IPS-18c (cell line): ENCODE measurements at regions not wholly inside any gene's neighbourhood (a gene's known extent, or its start where the extent isn't known, plus 50 kb on each side); places are given as distances from the start of the nearest gene placed in this dataset.

ENCODE experiments used
- H3K4me3 ChIP-seq: 2 replicates; pipeline ENCODE4 v1.7.0; 2013; ENCODE audit warnings: low read depth, mild to moderate bottlenecking, low read length, moderate library complexity; ENCODE audit not compliant: insufficient read depth
- H3K9me3 ChIP-seq: one replicate; pipeline ENCODE4 v1.6.1; 2013; ENCODE audit warnings: mild to moderate bottlenecking, low read length, moderate library complexity; ENCODE audit not compliant: control insufficient read depth, insufficient read depth

- Histone ChIP-seq H3K9me3 (no peaks in the 10 kb centered on the region), H3K4me3 (no peak overlapping the region)
Observed at GRCh38 chr4:178672512-178672911, 1230.3 kb upstream of the AGA start.

- Histone ChIP-seq H3K9me3 (no peaks in the 10 kb centered on the region), H3K4me3 (no peak overlapping the region)
Observed at GRCh38 chr4:178681871-178682270, 1239.6 kb upstream of the AGA start.

GRCh38 chr4:178689926-178690325 lies 1247.7 kb upstream of the AGA start:
- Histone ChIP-seq H3K9me3 (no peaks in the 10 kb centered on the region), H3K4me3 (no peak overlapping the region)

GRCh38 chr4:178693816-178694215 lies 1251.6 kb upstream of the AGA start:
- no peaks in the 10 kb centered on the region for H3K9me3 ChIP-seq
- no peak overlapping the region for H3K4me3 ChIP-seq

- no peak overlapping the region for H3K4me3 ChIP-seq
- no peaks in the 10 kb centered on the region for H3K9me3 ChIP-seq
Observed at GRCh38 chr4:178696515-178696914, 1254.3 kb upstream of the AGA start.

GRCh38 chr4:178712486-178712885 lies 1270.2 kb upstream of the AGA start:
- Histone ChIP-seq H3K9me3 (no peaks in the 10 kb centered on the region), H3K4me3 (no peak overlapping the region)

GRCh38 chr4:178738026-178738425 lies 1295.8 kb upstream of the AGA start:
- no peak overlapping the region for H3K4me3 ChIP-seq
- peaks cover under 1% of the 10 kb centered on the region for H3K9me3 ChIP-seq

- peaks cover 2% of the 10 kb centered on the region for H3K9me3 ChIP-seq
- H3K4me3 ChIP-seq, result no peak overlapping the region
Observed at GRCh38 chr4:178745203-178745602, 1303.0 kb upstream of the AGA start.

- Histone ChIP-seq H3K4me3 (no peak overlapping the region), H3K9me3 (no peaks in the 10 kb centered on the region)
Observed at GRCh38 chr4:178752954-178753525, 1310.8 kb upstream of the AGA start.

GRCh38 chr4:178778496-178778895 lies 1336.3 kb upstream of the AGA start:
- Histone ChIP-seq H3K9me3 (no peaks in the 10 kb centered on the region), H3K4me3 (no peak overlapping the region)

- Histone ChIP-seq H3K9me3 (no peaks in the 10 kb centered on the region), H3K4me3 (no peak overlapping the region)
Observed at GRCh38 chr4:178781779-178782178, 1339.5 kb upstream of the AGA start.

GRCh38 chr4:178784491-178784890 lies 1342.3 kb upstream of the AGA start:
- no peaks in the 10 kb centered on the region for H3K9me3 ChIP-seq
- H3K4me3 ChIP-seq, result no peak overlapping the region

- H3K9me3 ChIP-seq, result no peaks in the 10 kb centered on the region
Observed at GRCh38 chr4:178789279-178789678, 1347.0 kb upstream of the AGA start.

GRCh38 chr4:178799204-178799603 lies 1357.0 kb upstream of the AGA start:
- H3K9me3 ChIP-seq, result no peaks in the 10 kb centered on the region
- no peak overlapping the region for H3K4me3 ChIP-seq

More at GRCh38 chr4:178789279-178789678, 1347.0 kb upstream of the AGA start:
- no peak overlapping the region for H3K4me3 ChIP-seq

GRCh38 chr4:178808106-178808505 lies 1365.9 kb upstream of the AGA start:
- Histone ChIP-seq H3K4me3 (no peak overlapping the region), H3K9me3 (no peaks in the 10 kb centered on the region)

GRCh38 chr4:178809921-178810320 lies 1367.7 kb upstream of the AGA start:
- no peak overlapping the region for H3K4me3 ChIP-seq
- no peaks in the 10 kb centered on the region for H3K9me3 ChIP-seq

- Histone ChIP-seq H3K4me3 (no peak overlapping the region), H3K9me3 (no peaks in the 10 kb centered on the region)
Observed at GRCh38 chr4:178811356-178811755, 1369.1 kb upstream of the AGA start.

- Histone ChIP-seq H3K9me3 (no peaks in the 10 kb centered on the region), H3K4me3 (no peak overlapping the region)
Observed at GRCh38 chr4:178812866-178813265, 1370.6 kb upstream of the AGA start.

- Histone ChIP-seq H3K9me3 (no peaks in the 10 kb centered on the region), H3K4me3 (no peak overlapping the region)
Observed at GRCh38 chr4:178814908-178815307, 1372.7 kb upstream of the AGA start.
